CD4-positive, alpha-beta T cell treated with Interferon gamma for 1 hour (primary cell): ENCODE measurements at regions not wholly inside any gene's neighbourhood (a gene's known extent, or its start where the extent isn't known, plus 50 kb on each side); places are given as distances from the start of the nearest gene placed in this dataset.
"Not testable (repeated sequence)": the region's sequence is repeated elsewhere in the genome, so short reads cannot be mapped to it uniquely, and the experiment has no call there.

Experiments
- DNase-seq: peaks from one replicate; pipeline ENCODE4 v3.0.0-alpha.2; 2020

- DNase-seq: no peak
Measured at GRCh38 chr10:28186887-28187578, 115.8 kb downstream of the MPP7 start.

- no peak for DNase-seq
Measured at GRCh38 chr10:28186461-28186860, 116.4 kb downstream of the MPP7 start.

- no peak for DNase-seq
Measured at GRCh38 chr10:28184810-28185209, 118.1 kb downstream of the MPP7 start.

GRCh38 chr10:28181478-28182096 is 121.3 kb downstream of the MPP7 start:
- no peak for DNase-seq

GRCh38 chr10:28180654-28181053 is 122.2 kb downstream of the MPP7 start:
- DNase-seq: no peak

GRCh38 chr10:28179743-28180099 is 123.1 kb downstream of the MPP7 start:
- no peak for DNase-seq

GRCh38 chr10:28179006-28179742 is 123.7 kb downstream of the MPP7 start:
- DNase-seq: peak; percentile 6

- no peak for DNase-seq
Measured at GRCh38 chr10:28177944-28178637, 124.8 kb downstream of the MPP7 start.

GRCh38 chr10:28176498-28176897 is 126.4 kb downstream of the MPP7 start:
- not testable (repeated sequence) for DNase-seq

GRCh38 chr10:28172223-28172610 is 130.6 kb downstream of the MPP7 start:
- DNase-seq: no peak

- DNase-seq: no peak
Measured at GRCh38 chr10:28171468-28172222, 131.2 kb downstream of the MPP7 start.

- no peak for DNase-seq
Measured at GRCh38 chr10:28169525-28169924, 133.3 kb downstream of the MPP7 start.

GRCh38 chr10:28160866-28161405 is 141.9 kb downstream of the MPP7 start:
- no peak for DNase-seq

GRCh38 chr10:28157379-28157778 is 145.5 kb downstream of the MPP7 start:
- DNase-seq: no peak

GRCh38 chr10:28155726-28156125 is 147.1 kb downstream of the MPP7 start:
- DNase-seq: no peak

- DNase-seq: no peak
Measured at GRCh38 chr10:28151636-28152035, 151.2 kb downstream of the MPP7 start.

- no peak for DNase-seq
Measured at GRCh38 chr10:28149746-28150145, 150.9 kb upstream of the ODAD2 start.

GRCh38 chr10:28147706-28148105 is 148.8 kb upstream of the ODAD2 start:
- DNase-seq: no peak

- DNase-seq: no peak
Measured at GRCh38 chr10:28139138-28139537, 140.3 kb upstream of the ODAD2 start.

GRCh38 chr10:28137907-28138880 is 139.3 kb upstream of the ODAD2 start:
- DNase-seq: no peak

GRCh38 chr10:28135258-28135657 is 136.4 kb upstream of the ODAD2 start:
- no peak for DNase-seq
